HG03280 (cell line): ENCODE measurements at regions not wholly inside any gene's neighbourhood (a gene's known extent, or its start where the extent isn't known, plus 50 kb on each side); places are given as distances from the start of the nearest gene placed in this dataset.
"Not testable (repeated sequence)": the region's sequence is repeated elsewhere in the genome, so short reads cannot be mapped to it uniquely, and the experiment has no call there.

Source experiments
- ATAC-seq: cut with Tn5 transposase; IDR thresholded peaks from one replicate; pipeline ENCODE4 v1.9.1; 2021; ENCODE audit warnings: mild to moderate bottlenecking, moderate library complexity; ENCODE audit not compliant: unreplicated experiment

GRCh38 chr3:154842536-154842935 is 237.6 kb upstream of the MME start:
- no peak for ATAC-seq

GRCh38 chr3:154835639-154836038 is 244.5 kb upstream of the MME start:
- no peak for ATAC-seq

- ATAC-seq, result not testable (repeated sequence)
These were observed 245.3 kb upstream of the MME start for GRCh38 chr3:154834831-154835230.

GRCh38 chr3:154829929-154830328 is 250.2 kb upstream of the MME start:
- no peak for ATAC-seq

- ATAC-seq, result no peak
These were observed 260.6 kb upstream of the MME start for GRCh38 chr3:154819491-154819890.

GRCh38 chr3:154818676-154819255 is 261.4 kb upstream of the MME start:
- no peak for ATAC-seq

DNA sequence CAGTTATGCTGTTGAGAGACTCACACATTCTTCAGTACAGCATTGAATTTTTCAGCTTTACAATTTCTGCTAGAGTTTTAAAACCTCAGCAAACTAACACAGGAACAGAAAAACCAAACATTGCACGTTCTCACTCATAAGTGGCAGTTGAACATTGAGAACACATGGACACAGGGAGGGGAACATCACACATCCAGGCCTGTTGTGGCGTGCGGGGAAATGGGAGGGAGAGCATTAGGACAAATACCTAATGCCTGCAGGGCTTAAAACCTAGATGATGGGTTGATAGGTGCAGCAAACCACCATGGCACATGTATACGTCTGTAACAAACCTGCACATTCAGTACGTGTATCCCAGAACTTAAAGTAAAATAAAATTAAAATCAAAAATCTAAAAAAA is 270.1 kb upstream of the MME start:
- not testable (repeated sequence) for ATAC-seq

DNA sequence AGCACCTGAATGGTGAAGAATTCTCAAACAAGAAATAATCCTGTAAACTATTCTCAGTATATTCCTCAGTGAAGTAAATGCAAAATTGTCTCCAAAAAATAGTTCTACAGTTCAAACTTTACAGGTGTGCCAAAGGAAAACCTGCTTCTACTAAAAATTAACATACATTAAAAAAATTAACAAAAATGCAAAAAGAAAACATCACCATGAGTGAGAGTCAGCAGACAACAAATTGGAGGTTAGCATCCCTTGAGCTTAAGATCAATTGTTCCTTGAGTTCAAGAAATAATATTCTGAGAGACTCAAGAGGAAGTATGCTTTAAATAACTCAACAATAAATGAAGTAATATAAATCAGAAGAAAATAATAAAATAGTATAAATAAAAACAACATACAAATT is 278.4 kb upstream of the MME start:
- ATAC-seq, result no peak

GRCh38 chr3:154799800-154800199 is 280.3 kb upstream of the MME start:
- no peak for ATAC-seq

DNA sequence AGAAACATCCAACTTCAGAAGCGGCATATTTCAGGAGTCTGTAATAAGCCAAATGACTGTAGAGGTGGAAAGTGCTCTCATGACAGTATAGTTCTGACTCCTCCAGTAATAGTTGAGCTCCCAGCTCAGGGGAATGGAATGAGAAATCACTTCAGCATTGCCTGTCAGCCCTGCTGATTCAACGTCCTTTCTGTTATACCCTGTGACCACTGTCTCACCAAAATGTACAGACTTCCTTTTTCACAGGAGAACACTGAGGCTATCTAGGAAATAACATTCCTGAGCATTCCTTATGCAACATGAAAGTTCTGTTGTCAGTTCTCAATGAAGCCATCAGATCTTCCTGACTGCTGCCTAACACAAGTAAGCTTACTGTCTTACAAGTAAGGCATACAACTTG is 284.5 kb upstream of the MME start:
- ATAC-seq, result no peak

- ATAC-seq, result no peak
These were observed 285.2 kb upstream of the MME start for GRCh38 chr3:154794814-154795445.

DNA sequence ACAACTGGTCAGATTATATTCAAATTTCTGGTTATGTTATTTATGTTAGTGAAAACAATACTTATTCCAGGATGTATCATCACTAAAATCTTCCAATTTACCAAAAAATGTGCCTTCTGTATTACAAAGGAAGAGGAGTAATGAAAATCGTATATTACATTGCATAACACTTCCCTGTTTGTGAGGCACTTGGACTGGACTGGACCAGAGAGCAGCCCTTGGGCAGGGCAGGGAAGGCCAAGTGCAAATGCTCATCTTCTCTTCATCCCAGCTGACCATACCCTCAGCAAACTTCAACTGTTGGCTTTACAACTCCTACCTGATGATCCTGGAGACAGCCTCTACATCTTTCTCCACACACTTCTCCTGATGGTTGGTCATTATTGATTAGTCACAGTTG is 285.7 kb upstream of the MME start:
- ATAC-seq, result no peak

- ATAC-seq, result no peak
These were observed 287.3 kb upstream of the MME start for GRCh38 chr3:154792828-154793227.

DNA sequence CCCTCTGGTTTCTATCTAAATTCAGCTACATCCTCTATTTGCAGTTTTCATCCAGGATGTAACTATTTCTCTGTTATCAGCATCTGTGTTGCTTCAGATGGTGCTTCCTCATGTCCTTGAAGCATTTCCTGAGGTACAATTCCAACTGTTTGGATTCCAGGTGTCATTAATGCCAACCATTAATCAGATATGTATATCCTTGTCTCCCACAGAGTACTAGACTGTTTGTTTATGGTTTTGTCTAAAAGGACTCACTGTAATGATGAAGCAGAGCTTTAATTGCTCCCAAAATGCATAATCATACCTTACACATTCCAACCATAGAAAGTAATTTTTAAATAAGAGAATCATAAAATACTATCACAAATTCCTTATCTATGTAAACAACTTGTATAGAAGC is 288.5 kb upstream of the MME start:
- no peak for ATAC-seq

GRCh38 chr3:154786724-154787123 is 293.4 kb upstream of the MME start:
- no peak for ATAC-seq

DNA sequence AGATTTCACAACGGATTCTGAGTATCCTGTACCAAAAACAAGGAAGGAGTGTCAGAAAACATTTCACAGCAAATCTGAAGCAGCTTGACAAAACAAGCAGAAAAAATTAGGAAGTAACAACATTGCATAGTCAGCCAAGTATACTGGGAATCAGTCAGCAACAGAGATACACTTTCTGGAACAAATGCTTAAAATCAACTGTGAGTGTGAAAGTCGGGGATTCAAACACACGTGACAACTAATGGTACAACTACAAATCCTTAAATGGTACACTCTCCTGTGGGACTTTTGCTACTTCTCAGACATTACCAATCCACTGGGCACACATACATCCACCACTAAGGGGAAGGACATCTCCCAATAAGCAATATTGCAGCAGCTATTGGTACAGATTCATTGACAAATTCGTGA is 296.6 kb upstream of the MME start:
- no peak for ATAC-seq

- ATAC-seq, result no peak
These were observed 297.1 kb upstream of the MME start for GRCh38 chr3:154783061-154783460.

GRCh38 chr3:154782151-154782550 is 298.0 kb upstream of the MME start:
- no peak for ATAC-seq

GRCh38 chr3:154781595-154781994 is 298.5 kb upstream of the MME start:
- ATAC-seq, result no peak

GRCh38 chr3:154780263-154780662 is 299.9 kb upstream of the MME start:
- no peak for ATAC-seq

DNA sequence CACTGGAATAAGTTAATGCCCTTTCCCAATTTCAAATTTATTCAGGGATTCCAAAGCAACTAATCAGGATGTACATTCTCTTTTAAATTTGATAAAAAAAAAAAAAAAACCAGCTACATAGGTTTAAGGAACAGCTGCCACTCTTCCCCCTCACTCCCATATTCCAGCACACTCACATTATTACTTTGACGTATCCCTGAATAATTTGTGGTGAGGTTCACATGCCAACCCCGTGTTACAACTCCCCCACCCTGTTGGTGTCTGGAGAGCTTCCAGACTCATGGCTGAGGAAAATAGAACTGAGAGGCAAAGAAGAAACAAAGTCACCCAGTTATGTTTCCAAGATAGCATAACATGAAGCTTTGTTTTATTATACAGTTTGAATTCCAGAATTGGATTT is 300.5 kb upstream of the MME start:
- ATAC-seq, result no peak

DNA sequence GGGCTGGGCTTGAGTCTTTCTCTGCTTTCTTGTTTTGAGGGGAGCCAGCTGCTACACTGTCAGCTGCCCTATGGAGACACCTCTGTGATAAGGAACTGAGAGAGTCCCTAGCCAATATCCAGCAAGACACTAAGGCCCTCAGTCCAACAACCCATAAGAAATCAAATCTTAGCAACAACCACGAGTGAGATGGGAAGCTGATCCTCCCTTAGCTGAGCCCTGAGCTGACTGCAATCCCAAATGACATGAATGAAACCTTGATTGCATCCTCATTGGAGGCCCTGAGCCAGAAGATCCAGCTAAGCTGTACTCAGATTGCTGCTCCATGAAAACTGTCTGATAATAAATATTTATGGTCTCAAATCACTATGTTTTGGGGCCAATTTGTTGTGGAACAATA is 302.1 kb upstream of the MME start:
- ATAC-seq, result no peak
